ENCODE measurements at regions not wholly inside any gene's neighbourhood (a gene's known extent, or its start where the extent isn't known, plus 50 kb on each side); places are given as distances from the start of the nearest gene placed in this dataset.
"Not testable (repeated sequence)": the region's sequence is repeated elsewhere in the genome, so short reads cannot be mapped to it uniquely, and the experiment has no call there.

- TF ChIP-seq TAF1, POLR2AphosphoS5 (IDR thresholded peaks at IDR 0.05; ENCODE audit: low read depth, low read length): not testable (repeated sequence)
Measured at GRCh38 chr2:111457191-111457590, 336.5 kb downstream of the BCL2L11 start.

Measured in GM12891 (cell line).